ENCODE measurements at regions not wholly inside any gene's neighbourhood (a gene's known extent, or its start where the extent isn't known, plus 50 kb on each side); places are given as distances from the start of the nearest gene placed in this dataset.

- no peak for TF ChIP-seq ZFX (CRISPR knock-in tag; IDR thresholded peaks at IDR 0.05; ENCODE audit: low read depth)
- TF ChIP-seq MLXIP (CRISPR knock-in tag; IDR thresholded peaks at IDR 0.05; ENCODE audit: borderline replicate concordance): no peak
- no peak for TF ChIP-seq TFE3 (CRISPR knock-in tag; IDR thresholded peaks at IDR 0.05)
- no peak for TF ChIP-seq EP300 (IDR thresholded peaks at IDR 0.05; ENCODE audit: low read depth in 2 of 2, low read length in 2 of 2)
- no peak for TF ChIP-seq EP300 (CRISPR knock-in tag; IDR thresholded peaks at IDR 0.05; ENCODE audit: borderline replicate concordance)
- TF ChIP-seq NCOA1 (CRISPR knock-in tag; IDR thresholded peaks at IDR 0.05): no peak
- TF ChIP-seq FOXM1 (CRISPR knock-in tag; IDR thresholded peaks at IDR 0.05): no peak
Observed at GRCh38 chr4:19128176-19128575, 1106.6 kb upstream of the LCORL start.

All from HepG2 (cell line).